ENCODE measurements at regions not wholly inside any gene's neighbourhood (a gene's known extent, or its start where the extent isn't known, plus 50 kb on each side); places are given as distances from the start of the nearest gene placed in this dataset.

DNA sequence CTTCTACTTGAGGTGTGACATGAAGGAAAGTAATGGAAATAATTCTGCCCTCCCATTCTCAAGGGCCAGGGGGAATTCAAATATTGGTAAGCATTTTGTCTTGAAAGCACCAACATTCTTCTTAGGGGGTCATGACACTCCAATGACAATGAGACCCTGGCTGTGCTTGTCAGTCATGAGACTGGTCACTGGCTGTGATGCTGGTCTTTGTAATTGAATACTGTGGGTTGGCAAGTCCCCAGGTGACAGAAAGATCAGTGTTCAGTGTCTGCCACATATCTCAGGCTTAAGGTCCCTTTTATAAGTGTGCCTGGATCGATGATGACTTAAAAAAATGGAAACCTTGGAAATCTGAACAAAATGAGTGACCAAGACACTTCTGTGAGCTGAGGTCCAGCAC, 151.4 kb downstream of the SNRPN start:
- ChIA-PET POLR2A (ENCODE audit: unreplicated experiment) (no interaction called here), CTCF (no interaction called here)
- intact Hi-C loops (cut with micrococcal nuclease) = no loop called here
- Histone ChIP-seq H3K27ac (ENCODE audit: low read length) (no peak overlapping the region), H3K4me2 (ENCODE audit: low read length) (no peak overlapping the region), H2AFZ (ENCODE audit: low read length) (no peak overlapping the region), H3K9me3 (ENCODE audit: low read length) (peaks cover 17% of the 10 kb centered on the region; the same call in 1 of the 2 replicates), H3K4me3 (ENCODE audit: low read length) (no peak overlapping the region), H3K36me3 (ENCODE audit: low read depth, low read length) (peaks cover 7% of the 10 kb centered on the region; the same call in 1 of the 2 replicates), H3K79me2 (ENCODE audit: low read length) (no peaks in the 10 kb centered on the region), H3K27me3 (ENCODE audit: low read length) (no peaks in the 10 kb centered on the region), H3F3A (ENCODE audit: low read length, unreplicated experiment) (no peaks in the 10 kb centered on the region), H3K4me1 (ENCODE audit: insufficient read depth, low read length) (no peaks in the 10 kb centered on the region), H3K9me2 (replicated peaks; ENCODE audit: low read length) (no peaks in the 10 kb centered on the region), H3K9ac (ENCODE audit: low read length) (no peak overlapping the region), H4K20me1 (ENCODE audit: low read length) (no peaks in the 10 kb centered on the region)
- ATAC-seq (no peak), DNase-seq (no peak)
- no TSS peak for BruUV-seq (replicated peaks)
- TF ChIP-seq, protein P1, sequence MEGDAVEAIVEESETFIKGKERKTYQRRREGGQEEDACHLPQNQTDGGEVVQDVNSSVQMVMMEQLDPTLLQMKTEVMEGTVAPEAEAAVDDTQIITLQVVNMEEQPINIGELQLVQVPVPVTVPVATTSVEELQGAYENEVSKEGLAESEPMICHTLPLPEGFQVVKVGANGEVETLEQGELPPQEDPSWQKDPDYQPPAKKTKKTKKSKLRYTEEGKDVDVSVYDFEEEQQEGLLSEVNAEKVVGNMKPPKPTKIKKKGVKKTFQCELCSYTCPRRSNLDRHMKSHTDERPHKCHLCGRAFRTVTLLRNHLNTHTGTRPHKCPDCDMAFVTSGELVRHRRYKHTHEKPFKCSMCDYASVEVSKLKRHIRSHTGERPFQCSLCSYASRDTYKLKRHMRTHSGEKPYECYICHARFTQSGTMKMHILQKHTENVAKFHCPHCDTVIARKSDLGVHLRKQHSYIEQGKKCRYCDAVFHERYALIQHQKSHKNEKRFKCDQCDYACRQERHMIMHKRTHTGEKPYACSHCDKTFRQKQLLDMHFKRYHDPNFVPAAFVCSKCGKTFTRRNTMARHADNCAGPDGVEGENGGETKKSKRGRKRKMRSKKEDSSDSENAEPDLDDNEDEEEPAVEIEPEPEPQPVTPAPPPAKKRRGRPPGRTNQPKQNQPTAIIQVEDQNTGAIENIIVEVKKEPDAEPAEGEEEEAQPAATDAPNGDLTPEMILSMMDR (conservative IDR thresholded peaks at IDR 0.05; ENCODE audit: low read depth, low read length) = no peak
- TF ChIP-seq EZH2phosphoT487 (IDR thresholded peaks at IDR 0.05; ENCODE audit: borderline replicate concordance, low read length) = no peak
- TF ChIP-seq EZH2 (IDR thresholded peaks at IDR 0.05; ENCODE audit: low read length, unreplicated experiment) = no peak

DNA sequence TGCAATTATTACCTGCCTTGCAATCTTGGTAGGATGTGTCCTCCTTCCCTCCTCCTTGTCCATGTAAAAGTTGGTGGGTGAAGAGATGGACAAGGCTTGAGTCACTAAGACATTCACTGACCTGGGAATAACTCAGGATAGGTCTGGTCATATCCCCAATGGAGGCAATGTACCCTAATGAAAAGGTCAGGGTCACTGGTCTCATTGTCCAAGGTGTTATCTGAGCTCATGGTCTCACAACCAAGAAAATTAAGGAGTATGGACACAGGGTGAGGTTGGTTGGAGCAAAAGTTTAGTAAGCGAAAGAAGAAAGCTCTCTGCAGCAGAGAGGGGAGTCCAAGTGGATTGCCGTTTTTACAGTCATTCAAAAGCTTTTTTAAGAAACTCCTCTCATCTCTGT, 179.0 kb downstream of the SNRPN start:
- ATAC-seq (no peak), DNase-seq (no peak)
- H3K27ac ChIP-seq (ENCODE audit: low read length) = no peak overlapping the region
- intact Hi-C loops (cut with micrococcal nuclease) = no loop called here
- no peak overlapping the region for H3K4me3 ChIP-seq (ENCODE audit: low read length)
- no peak overlapping the region for H3K4me2 ChIP-seq (ENCODE audit: low read length)
- no peak overlapping the region for H2AFZ ChIP-seq (ENCODE audit: low read length)
- no peaks in the 10 kb centered on the region for H3K9me2 ChIP-seq (replicated peaks; ENCODE audit: low read length)
- no peaks in the 10 kb centered on the region for H3F3A ChIP-seq (ENCODE audit: low read length, unreplicated experiment)
- H3K27me3 ChIP-seq (ENCODE audit: low read length) = no peaks in the 10 kb centered on the region
- H3K4me1 ChIP-seq (ENCODE audit: insufficient read depth, low read length) = no peaks in the 10 kb centered on the region
- ChIA-PET CTCF (no interaction called here), POLR2A (ENCODE audit: unreplicated experiment) (no interaction called here)
- BruUV-seq (replicated peaks) = no TSS peak
- H3K9ac ChIP-seq (ENCODE audit: low read length) = no peak overlapping the region
- no peaks in the 10 kb centered on the region for H3K79me2 ChIP-seq (ENCODE audit: low read length)
- no peak for TF ChIP-seq EZH2 (IDR thresholded peaks at IDR 0.05; ENCODE audit: low read length, unreplicated experiment)
- TF ChIP-seq, protein P1 (conservative IDR thresholded peaks at IDR 0.05; ENCODE audit: low read depth, low read length) = no peak
- no peak for TF ChIP-seq EZH2phosphoT487 (IDR thresholded peaks at IDR 0.05; ENCODE audit: borderline replicate concordance, low read length)
- H3K9me3 ChIP-seq (ENCODE audit: low read length) = 0 out of 2 replicates have a peak, but pooled peaks cover 12% of the 10 kb centered on the region
- H4K20me1 ChIP-seq (ENCODE audit: low read length) = no peaks in the 10 kb centered on the region
- H3K36me3 ChIP-seq (ENCODE audit: low read depth, low read length) = no peaks in the 10 kb centered on the region

DNA sequence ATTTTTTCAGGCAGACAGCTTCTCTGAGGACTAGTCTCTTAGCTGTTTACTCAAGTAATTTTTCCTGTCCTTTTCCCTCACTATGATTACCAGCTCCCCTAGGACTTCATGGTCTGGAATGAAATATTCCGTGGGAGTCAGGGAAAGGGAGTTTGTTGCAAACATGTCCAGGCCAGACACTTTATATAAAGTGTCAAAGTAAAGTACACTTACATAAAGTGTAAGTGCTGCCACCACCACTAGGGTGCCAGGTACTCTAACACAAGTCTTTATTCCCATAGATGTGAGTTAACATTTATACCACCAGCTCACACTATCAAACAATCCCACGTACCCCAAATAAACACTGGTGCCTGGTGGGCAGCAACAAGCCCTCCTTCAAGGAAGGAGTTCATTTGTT, 179.8 kb downstream of the SNRPN start:
- CTCF ChIA-PET = no interaction called here
- no peak overlapping the region for H3K4me3 ChIP-seq (ENCODE audit: low read length)

More for the DNA sequence above, 179.8 kb downstream of the SNRPN start:
- Histone ChIP-seq H3K79me2 (ENCODE audit: low read length) (no peaks in the 10 kb centered on the region), H3K4me2 (ENCODE audit: low read length) (no peak overlapping the region), H3K9ac (ENCODE audit: low read length) (no peak overlapping the region), H3K9me2 (replicated peaks; ENCODE audit: low read length) (no peaks in the 10 kb centered on the region), H3K4me1 (ENCODE audit: insufficient read depth, low read length) (no peaks in the 10 kb centered on the region), H3K9me3 (ENCODE audit: low read length) (0 out of 2 replicates have a peak, but pooled peaks cover 12% of the 10 kb centered on the region), H3F3A (ENCODE audit: low read length, unreplicated experiment) (no peaks in the 10 kb centered on the region), H4K20me1 (ENCODE audit: low read length) (no peaks in the 10 kb centered on the region), H3K36me3 (ENCODE audit: low read depth, low read length) (no peaks in the 10 kb centered on the region), H3K27ac (ENCODE audit: low read length) (no peak overlapping the region), H2AFZ (ENCODE audit: low read length) (no peak overlapping the region), H3K27me3 (ENCODE audit: low read length) (no peaks in the 10 kb centered on the region)
- intact Hi-C loops (cut with micrococcal nuclease) = no loop called here
- POLR2A ChIA-PET (ENCODE audit: unreplicated experiment) = no interaction called here
- BruUV-seq (replicated peaks) = no TSS peak
- TF ChIP-seq, protein P1 (conservative IDR thresholded peaks at IDR 0.05; ENCODE audit: low read depth, low read length) = no peak; the same call in 1 of the 2 replicates
- TF ChIP-seq EZH2 (IDR thresholded peaks at IDR 0.05; ENCODE audit: low read length, unreplicated experiment) (no peak), EZH2phosphoT487 (IDR thresholded peaks at IDR 0.05; ENCODE audit: borderline replicate concordance, low read length) (no peak)
- DNase-seq = no peak
- ATAC-seq = no peak

Measured in PC-3 (cell line).